AG09319 (cell line): ENCODE measurements at regions not wholly inside any gene's neighbourhood (a gene's known extent, or its start where the extent isn't known, plus 50 kb on each side); places are given as distances from the start of the nearest gene placed in this dataset.

Experiments
- DNase-seq: peaks from one replicate; pipeline ENCODE4 v3.0.0-alpha.2; 2010; ENCODE audit warnings: low read depth; ENCODE audit errors: extremely low read depth
- CTCF ChIP-seq: IDR thresholded peaks from 2 replicates; pipeline ENCODE4 v1.5.1; 2011; ENCODE audit warnings: low read depth, mild to moderate bottlenecking, inconsistent platforms, low read length, moderate library complexity

- TF ChIP-seq CTCF: no peak
Measured at GRCh38 chr5:28430565-28431178, 1392.3 kb upstream of the CDH9 start.

GRCh38 chr5:28421141-28421540 lies 1382.8 kb upstream of the CDH9 start:
- DNase-seq: no peak
- TF ChIP-seq CTCF: no peak

More at GRCh38 chr5:28430565-28431178, 1392.3 kb upstream of the CDH9 start:
- DNase-seq: no peak

GRCh38 chr5:28415791-28416443 lies 1377.5 kb upstream of the CDH9 start:
- no peak for TF ChIP-seq CTCF
- no peak for DNase-seq

DNA sequence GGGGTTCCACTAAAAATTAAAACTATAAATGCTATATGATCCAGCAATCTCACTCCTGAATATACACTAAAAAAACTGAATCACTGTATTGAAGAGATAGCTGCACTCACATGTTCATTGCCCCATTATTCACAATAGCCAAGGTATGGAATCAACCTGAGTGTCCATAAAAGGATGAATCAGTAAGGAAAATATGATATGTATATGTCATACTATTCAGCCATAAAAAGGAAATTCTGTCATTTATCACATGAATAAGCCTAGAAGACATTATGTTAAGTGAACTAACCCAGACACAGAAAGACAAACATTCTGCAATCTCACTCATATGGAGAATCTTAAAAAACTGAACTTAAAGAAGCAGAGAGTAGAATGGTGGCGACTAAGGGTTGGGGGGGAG lies 1376.2 kb upstream of the CDH9 start:
- no peak for TF ChIP-seq CTCF
- DNase-seq: no peak

GRCh38 chr5:28408651-28409050 lies 1370.3 kb upstream of the CDH9 start:
- DNase-seq: no peak
- TF ChIP-seq CTCF: no peak

DNA sequence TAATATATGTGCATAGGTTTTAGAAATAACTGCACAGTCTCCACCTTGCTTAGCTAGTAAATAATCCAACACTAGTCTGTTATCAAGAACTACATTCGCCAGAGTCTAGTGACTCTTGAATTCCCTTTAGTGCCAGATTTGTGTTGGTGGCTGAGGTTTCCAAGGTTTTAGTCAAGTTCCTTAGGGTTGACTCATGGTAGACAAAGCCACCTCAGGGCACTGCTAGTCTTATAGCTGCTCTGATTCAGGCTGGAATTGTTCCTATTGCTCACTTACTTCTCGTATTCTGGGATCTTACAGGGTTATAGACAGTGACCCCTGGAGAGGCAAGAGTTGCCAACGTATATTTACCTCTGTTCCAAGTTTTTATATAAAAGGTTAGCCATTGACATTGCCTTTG lies 1369.8 kb upstream of the CDH9 start:
- no peak for DNase-seq
- no peak for TF ChIP-seq CTCF

DNA sequence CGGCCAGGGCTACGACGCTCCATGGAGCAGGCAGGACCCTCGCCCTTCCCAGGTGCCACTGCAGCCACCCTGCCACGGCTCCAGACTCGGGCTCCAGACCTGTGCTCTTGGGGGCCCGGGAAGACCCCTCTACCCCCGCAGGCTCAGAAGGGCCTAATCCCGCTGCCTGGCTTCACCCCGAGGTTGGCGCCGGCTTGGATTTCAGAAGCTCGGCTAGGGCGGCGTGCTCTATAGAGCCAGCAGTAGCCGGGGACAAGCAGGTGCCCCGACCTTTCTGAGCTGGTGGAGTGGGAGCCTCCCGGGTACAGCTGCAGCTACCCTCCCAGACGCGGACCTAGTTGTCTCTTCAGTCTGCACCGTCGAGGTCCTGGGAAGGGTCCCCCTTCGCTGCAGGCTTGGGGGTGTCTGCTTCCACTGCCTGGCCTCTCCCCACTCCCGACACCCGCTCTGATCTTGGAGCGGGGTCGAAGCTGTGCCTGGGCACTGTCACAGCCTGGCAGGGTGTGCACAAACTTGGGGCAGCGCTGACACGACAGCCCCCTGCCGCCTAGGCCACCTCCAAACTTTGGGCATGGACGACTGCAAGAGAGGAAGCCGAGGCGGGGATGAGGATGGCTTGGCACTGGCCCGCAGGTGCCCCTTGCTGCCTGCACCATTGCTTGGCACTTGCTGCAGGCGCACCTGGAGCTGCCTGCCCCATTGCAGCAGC lies 1366.1 kb upstream of the CDH9 start:
- TF ChIP-seq CTCF: no peak
- no peak for DNase-seq
